Tibial nerve (tissue), 4 donors: ENCODE measurements at regions not wholly inside any gene's neighbourhood (a gene's known extent, or its start where the extent isn't known, plus 50 kb on each side); places are given as distances from the start of the nearest gene placed in this dataset. TPM values are rescaled to one million over a fixed set of nuclear protein-coding genes. Genes with fewer than 3 reads are reported as not detected.

Source experiments
- DNase-seq, 2 donors: peaks; one replicate each; pipeline ENCODE4 v3.0.0-alpha.2; 2019; ENCODE audit warnings: low spot score in 2 of 2
- H3K27ac ChIP-seq, 4 donors: fragments of 200-600 bp; sonication (generic) in 3 of 4; one replicate each; pipeline ENCODE4 v1.5.1; 2017 to 2019; ENCODE audit warnings: mild to moderate bottlenecking in 1 of 4
- H3K27me3 ChIP-seq, 2 donors: fragments of 200-600 bp; sonication (generic) in 1 of 2; one replicate each; pipeline versions ENCODE4 v1.5.1 to v1.6.0; 2017 to 2019
- H3K36me3 ChIP-seq, 3 donors: fragments of 200-600 bp; sonication (generic); one replicate each; pipeline ENCODE4 v1.5.1; 2018 to 2019
- H3K4me1 ChIP-seq, 4 donors: fragments of 200-600 bp; sonication (generic) in 3 of 4; one replicate each; pipeline ENCODE4 v1.5.1; 2017 to 2019
- H3K4me3 ChIP-seq, 4 donors: fragments of 200-600 bp; sonication (generic) in 3 of 4; one replicate each; pipeline ENCODE4 v1.5.1; 2017 to 2019; ENCODE audit warnings: mild to moderate bottlenecking in 1 of 4, moderate library complexity in 1 of 4
- H3K9me3 ChIP-seq, 4 donors: fragments of 200-600 bp; sonication (generic) in 3 of 4; one replicate each; pipeline ENCODE4 v1.5.1; 2017 to 2019
- CTCF ChIP-seq, 5 experiments: fragments of 200-600 bp in 3 of 5; fragments of 450-650 bp in 2 of 5; sonication (generic) in 3 of 5; IDR thresholded peaks; one replicate each; pipeline ENCODE4 v1.5.1; 2016 to 2019; ENCODE audit warnings: antibody characterized with exemption in 5 of 5, mild to moderate bottlenecking in 3 of 5, moderate library complexity in 2 of 5
- EP300 ChIP-seq, 2 donors: sonication (generic); formaldehyde crosslinking; IDR thresholded peaks; one replicate each; pipeline ENCODE4 v1.6.1; 2017; ENCODE audit warnings: antibody characterized with exemption in 2 of 2, mild to moderate bottlenecking in 1 of 2
- POLR2A ChIP-seq, 2 donors: fragments of 450-650 bp; IDR thresholded peaks; one replicate each; pipeline ENCODE4 v1.6.1; 2017; ENCODE audit warnings: antibody characterized with exemption in 2 of 2, mild to moderate bottlenecking in 2 of 2, moderate library complexity in 2 of 2
- WGBS, 2 donors: methylation state at CpG; one replicate each; pipeline ENCODE4 v1.1.5; 2018; 5-methylcytosine and 5-hydroxymethylcytosine counted together
- small RNA-seq: library from RNA; depleted of rRNA; stranded (forward); fragments of <200 nt; gene quantifications from one replicate; pipeline ENCODE3, GENCODE V24; 2016

GRCh38 chr3:11950576-11950975 is 53.6 kb upstream of the SYN2 start:
- no peak for DNase-seq
- Histone ChIP-seq H3K36me3 (no peaks in the 10 kb centered on the region), H3K4me1 (no peaks in the 10 kb centered on the region), H3K9me3 (no peaks in the 10 kb centered on the region), H3K27me3 (no peaks in the 10 kb centered on the region), H3K27ac (no peak overlapping the region), H3K4me3 (no peak overlapping the region)
- TF ChIP-seq CTCF (IDR thresholded peaks at IDR 0.05), result no peak
- no peak for TF ChIP-seq POLR2A (IDR thresholded peaks at IDR 0.05)
- no peak for TF ChIP-seq EP300 (IDR thresholded peaks at IDR 0.05)
- WGBS, 2 donors, result 77 to 86% methylated on average over 2 of the region's 2 CpGs

- no peak for DNase-seq
- Histone ChIP-seq H3K27ac (no peak overlapping the region), H3K36me3 (no peaks in the 10 kb centered on the region), H3K9me3 (no peaks in the 10 kb centered on the region), H3K4me3 (no peak overlapping the region), H3K27me3 (no peaks in the 10 kb centered on the region), H3K4me1 (no peaks in the 10 kb centered on the region)
- 60 to 65% methylated on average over 4 of the region's 4 CpGs for WGBS, 2 donors
- no peak for TF ChIP-seq CTCF (IDR thresholded peaks at IDR 0.05)
- no peak for TF ChIP-seq EP300 (IDR thresholded peaks at IDR 0.05)
- TF ChIP-seq POLR2A (IDR thresholded peaks at IDR 0.05), result no peak
Measured at GRCh38 chr3:11953350-11953749, 50.8 kb upstream of the SYN2 start.

GRCh38 chr3:11953778-11954177 is 50.4 kb upstream of the SYN2 start:
- WGBS, 2 donors, result 37 to 48% methylated on average over 6 of the region's 6 CpGs
- Histone ChIP-seq H3K4me1 (no peaks in the 10 kb centered on the region), H3K4me3 (no peak overlapping the region), H3K27me3 (no peaks in the 10 kb centered on the region), H3K27ac (no peak overlapping the region), H3K36me3 (no peaks in the 10 kb centered on the region), H3K9me3 (no peaks in the 10 kb centered on the region)
- DNase-seq, result no peak
- TF ChIP-seq POLR2A (IDR thresholded peaks at IDR 0.05), result no peak
- TF ChIP-seq EP300 (IDR thresholded peaks at IDR 0.05), result no peak
- no peak for TF ChIP-seq CTCF (IDR thresholded peaks at IDR 0.05)

GRCh38 chr3:11954312-11954934 is 49.8 kb upstream of the SYN2 start:
- Histone ChIP-seq H3K9me3 (peaks cover 0 to 3% (median 0%) of the 10 kb centered on the region in 4 donors), H3K4me3 (no peak overlapping the region), H3K27ac (no peak overlapping the region), H3K36me3 (no peaks in the 10 kb centered on the region), H3K27me3 (no peaks in the 10 kb centered on the region), H3K4me1 (no peaks in the 10 kb centered on the region)
- no peak for DNase-seq
- no peak for TF ChIP-seq CTCF (IDR thresholded peaks at IDR 0.05)
- no peak for TF ChIP-seq POLR2A (IDR thresholded peaks at IDR 0.05)
- no peak for TF ChIP-seq EP300 (IDR thresholded peaks at IDR 0.05)
- WGBS, 2 donors, result 26 to 40% methylated on average over 8 of the region's 8 CpGs

Small RNA genes lying in the stretch of these regions (small RNA-seq; reads per million reads assigned to genes)
- not detected for gene RN7SL147P
